Hepatocyte (in vitro differentiated cells): ENCODE measurements at regions not wholly inside any gene's neighbourhood (a gene's known extent, or its start where the extent isn't known, plus 50 kb on each side); places are given as distances from the start of the nearest gene placed in this dataset.

Source experiments
- DNase-seq: peaks from one replicate; pipeline ENCODE4 v3.0.0-alpha.2; 2016; ENCODE audit warnings: low spot score
- H2AFZ ChIP-seq: fragments of 200-600 bp; sonication (generic); 2 replicates; pipeline ENCODE4 v1.6.0; 2016; ENCODE audit warnings: antibody characterized with exemption, mild to moderate bottlenecking
- H3K27ac ChIP-seq: fragments of 200-600 bp; sonication (generic); 2 replicates; pipeline ENCODE4 v1.5.1; 2016; ENCODE audit warnings: mild to moderate bottlenecking
- H3K27me3 ChIP-seq: fragments of 200-600 bp; sonication (generic); 2 replicates; pipeline ENCODE4 v1.6.1; 2016
- H3K36me3 ChIP-seq: fragments of 200-600 bp; sonication (generic); replicated peaks from 2 replicates; pipeline ENCODE4 v1.5.1; 2016; ENCODE audit warnings: low read depth; ENCODE audit not compliant: insufficient read depth
- H3K4me1 ChIP-seq: fragments of 200-600 bp; sonication (generic); 2 replicates; pipeline ENCODE4 v1.5.1; 2016; ENCODE audit warnings: mild to moderate bottlenecking, moderate library complexity; ENCODE audit not compliant: insufficient read depth
- H3K4me2 ChIP-seq: fragments of 200-600 bp; sonication (generic); 2 replicates; pipeline ENCODE4 v1.6.0; 2016
- H3K4me3 ChIP-seq: fragments of 200-600 bp; sonication (generic); 2 replicates; pipeline ENCODE4 v1.5.1; 2016; ENCODE audit warnings: mild to moderate bottlenecking
- H3K79me2 ChIP-seq: fragments of 200-600 bp; sonication (generic); 2 replicates; pipeline ENCODE4 v1.6.0; 2017; ENCODE audit warnings: mild to moderate bottlenecking
- H3K9me2 ChIP-seq: fragments of 200-600 bp; sonication (generic); replicated peaks from 2 replicates; pipeline ENCODE4 v1.6.0; 2017; ENCODE audit warnings: mild to moderate bottlenecking; ENCODE audit not compliant: insufficient read depth
- H3K9me3 ChIP-seq: fragments of 200-600 bp; sonication (generic); 2 replicates; pipeline ENCODE4 v1.5.1; 2016; ENCODE audit warnings: low read depth, mild to moderate bottlenecking
- H4K20me1 ChIP-seq: fragments of 200-600 bp; sonication (generic); 2 replicates; pipeline ENCODE4 v1.6.0; 2016; ENCODE audit warnings: mild to moderate bottlenecking; ENCODE audit not compliant: insufficient read depth, poor library complexity, severe bottlenecking
- EZH2 ChIP-seq: fragments of 200-600 bp; sonication (generic); IDR thresholded peaks from 2 replicates; pipeline ENCODE4 v1.6.1; 2016; ENCODE audit warnings: antibody characterized with exemption, mild to moderate bottlenecking, borderline replicate concordance
- EZH2phosphoT487 ChIP-seq: fragments of 200-600 bp; sonication (generic); IDR thresholded peaks from one replicate; pipeline ENCODE4 v1.6.1; 2018; ENCODE audit warnings: antibody characterized with exemption, mild to moderate bottlenecking, low read depth, moderate library complexity; ENCODE audit not compliant: unreplicated experiment, severe bottlenecking
- WGBS: methylation state at CpG from one replicate; pipeline ENCODE4 v1.1.6; 2016; ENCODE audit warnings: low lambda C conversion rate; ENCODE audit errors: missing lambda C conversion rate; 5-methylcytosine and 5-hydroxymethylcytosine counted together
- TF ChIP-seq, protein P1 (sequence below): fragments of 200-600 bp; sonication (generic); IDR thresholded peaks from 2 replicates; pipeline ENCODE4 v1.5.1; 2016; ENCODE audit warnings: antibody characterized with exemption, mild to moderate bottlenecking; ENCODE audit not compliant: poor library complexity

DNA sequence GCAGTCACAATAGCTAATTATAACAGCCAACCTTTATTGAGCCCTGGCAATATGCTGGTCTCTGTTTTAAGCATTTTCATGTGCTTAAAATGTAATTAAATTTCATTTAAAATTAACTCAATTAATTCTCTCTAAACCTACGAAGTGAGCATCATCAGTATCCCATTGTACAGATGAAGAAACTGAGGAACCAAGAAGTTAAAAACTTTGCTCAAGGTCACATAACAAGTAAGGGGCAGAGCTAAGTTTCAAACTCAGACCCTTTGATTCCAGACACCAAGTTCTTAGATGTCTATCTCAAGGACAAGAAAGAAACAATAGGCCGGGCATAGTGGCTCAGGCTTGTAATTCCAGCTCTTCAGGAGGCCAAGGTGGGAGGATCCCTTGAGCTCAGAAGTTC, 55.9 kb upstream of the NFKB1 start:
- H4K20me1 ChIP-seq: no peaks in the 10 kb centered on the region
- H3K79me2 ChIP-seq: no peaks in the 10 kb centered on the region
- no peaks in the 10 kb centered on the region for H3K9me2 ChIP-seq
- H3K4me2 ChIP-seq: no peak overlapping the region
- H3K9me3 ChIP-seq: no peaks in the 10 kb centered on the region
- no peaks in the 10 kb centered on the region for H3K27me3 ChIP-seq
- no peak overlapping the region for H3K27ac ChIP-seq
- H3K4me1 ChIP-seq: peaks cover 11% of the 10 kb centered on the region
- no peak overlapping the region for H2AFZ ChIP-seq
- DNase-seq: no peak
- TF ChIP-seq EZH2 (no peak), EZH2phosphoT487 (no peak)
- TF ChIP-seq, protein P1, sequence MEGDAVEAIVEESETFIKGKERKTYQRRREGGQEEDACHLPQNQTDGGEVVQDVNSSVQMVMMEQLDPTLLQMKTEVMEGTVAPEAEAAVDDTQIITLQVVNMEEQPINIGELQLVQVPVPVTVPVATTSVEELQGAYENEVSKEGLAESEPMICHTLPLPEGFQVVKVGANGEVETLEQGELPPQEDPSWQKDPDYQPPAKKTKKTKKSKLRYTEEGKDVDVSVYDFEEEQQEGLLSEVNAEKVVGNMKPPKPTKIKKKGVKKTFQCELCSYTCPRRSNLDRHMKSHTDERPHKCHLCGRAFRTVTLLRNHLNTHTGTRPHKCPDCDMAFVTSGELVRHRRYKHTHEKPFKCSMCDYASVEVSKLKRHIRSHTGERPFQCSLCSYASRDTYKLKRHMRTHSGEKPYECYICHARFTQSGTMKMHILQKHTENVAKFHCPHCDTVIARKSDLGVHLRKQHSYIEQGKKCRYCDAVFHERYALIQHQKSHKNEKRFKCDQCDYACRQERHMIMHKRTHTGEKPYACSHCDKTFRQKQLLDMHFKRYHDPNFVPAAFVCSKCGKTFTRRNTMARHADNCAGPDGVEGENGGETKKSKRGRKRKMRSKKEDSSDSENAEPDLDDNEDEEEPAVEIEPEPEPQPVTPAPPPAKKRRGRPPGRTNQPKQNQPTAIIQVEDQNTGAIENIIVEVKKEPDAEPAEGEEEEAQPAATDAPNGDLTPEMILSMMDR: no peak
- H3K36me3 ChIP-seq: no peaks in the 10 kb centered on the region
- WGBS: 96% methylated on average over 2 of the region's 2 CpGs
- no peak overlapping the region for H3K4me3 ChIP-seq

DNA sequence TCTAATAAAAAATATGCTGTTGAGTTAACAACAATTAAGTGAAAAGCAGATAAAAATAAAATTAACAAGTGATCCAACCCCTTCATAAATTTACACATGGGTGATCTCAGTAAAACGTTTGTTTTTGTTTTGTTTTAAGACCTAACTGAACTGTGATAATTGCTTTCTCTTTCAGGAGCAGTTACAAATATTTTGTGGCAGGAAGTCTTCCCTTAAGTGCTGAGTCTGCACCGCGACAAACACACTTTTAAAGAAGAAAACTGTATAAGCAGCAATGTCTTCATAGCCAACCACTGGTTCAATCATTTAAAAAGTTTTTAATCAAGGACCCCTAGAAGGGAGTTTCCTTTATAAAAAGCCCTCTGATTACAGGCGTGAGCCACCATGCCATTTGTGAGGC, 53.7 kb upstream of the NFKB1 start:
- Histone ChIP-seq H3K4me3 (no peak overlapping the region), H3K36me3 (no peaks in the 10 kb centered on the region), H3K27me3 (no peaks in the 10 kb centered on the region), H2AFZ (no peak overlapping the region), H3K9me2 (no peaks in the 10 kb centered on the region), H4K20me1 (no peaks in the 10 kb centered on the region), H3K9me3 (no peaks in the 10 kb centered on the region), H3K79me2 (no peaks in the 10 kb centered on the region), H3K27ac (no peak overlapping the region), H3K4me1 (peaks cover 2% of the 10 kb centered on the region), H3K4me2 (no peak overlapping the region)
- 72% methylated on average over 4 of the region's 4 CpGs for WGBS
- no peak for TF ChIP-seq EZH2
- TF ChIP-seq, protein P1: no peak
- DNase-seq: no peak

DNA sequence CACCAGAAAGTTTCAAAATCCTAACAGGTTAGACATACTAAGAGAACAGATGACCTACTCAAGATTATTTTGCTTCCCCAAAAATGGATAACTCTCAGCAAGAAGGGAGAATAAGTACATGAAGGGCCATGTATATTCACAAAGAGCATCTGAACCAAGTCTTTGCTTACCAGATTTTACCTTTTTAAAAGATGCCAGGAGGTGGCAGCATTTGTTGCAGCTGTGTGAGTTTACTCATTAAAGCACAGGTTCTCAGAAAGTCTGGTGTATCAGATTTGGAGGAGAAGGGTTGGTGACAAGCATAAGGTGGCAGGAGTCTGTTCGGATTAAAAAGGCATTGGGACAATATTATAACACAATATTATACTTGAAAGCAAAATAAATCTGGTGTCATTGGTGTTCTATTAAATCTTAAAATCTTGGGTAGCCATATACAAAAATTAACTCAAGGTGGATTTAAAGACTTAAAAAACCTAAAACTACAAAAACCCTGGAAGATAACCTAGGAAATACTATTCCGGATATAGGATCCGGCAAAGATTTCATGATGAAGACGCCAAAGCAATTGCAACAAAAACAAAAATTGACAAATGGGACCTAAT, 51.3 kb upstream of the NFKB1 start:
- Histone ChIP-seq H3K79me2 (no peaks in the 10 kb centered on the region), H3K4me2 (no peak overlapping the region), H4K20me1 (no peaks in the 10 kb centered on the region), H3K9me3 (no peaks in the 10 kb centered on the region), H3K36me3 (no peaks in the 10 kb centered on the region), H3K27ac (no peak overlapping the region), H3K27me3 (no peaks in the 10 kb centered on the region), H3K9me2 (no peaks in the 10 kb centered on the region), H2AFZ (no peak overlapping the region), H3K4me3 (no peak overlapping the region), H3K4me1 (no peaks in the 10 kb centered on the region)
- TF ChIP-seq, protein P1: peak; percentile 79
- no peak for TF ChIP-seq EZH2phosphoT487
- DNase-seq: peak; percentile 69
- 51% methylated on average over 4 of the region's 4 CpGs for WGBS

DNA sequence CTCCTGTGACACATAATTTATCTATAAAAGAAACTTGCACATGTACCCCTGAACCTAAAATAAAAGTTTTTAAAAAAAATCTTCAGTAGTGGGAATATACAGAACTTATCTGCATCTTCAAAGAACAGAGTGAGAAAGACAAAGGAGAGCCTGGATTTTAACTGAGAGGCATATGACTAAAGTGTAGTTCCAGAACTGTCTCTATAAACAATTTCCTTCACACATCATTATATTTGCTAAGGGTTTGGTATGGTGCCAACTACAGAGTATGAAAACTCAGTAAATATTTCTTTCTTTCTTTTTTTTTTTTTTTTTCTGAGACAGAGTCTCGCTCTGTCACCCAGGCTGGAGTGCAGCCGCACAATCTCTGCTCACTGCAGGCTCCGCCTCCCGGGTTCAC, 49.9 kb upstream of the NFKB1 start:
- WGBS: 100% methylated on average over 1 of the region's 4 CpGs
- H3K4me2 ChIP-seq: no peak overlapping the region
- H3K27ac ChIP-seq: no peak overlapping the region
- no peaks in the 10 kb centered on the region for H3K4me1 ChIP-seq
- no peak overlapping the region for H2AFZ ChIP-seq
- TF ChIP-seq EZH2phosphoT487 (no peak), EZH2 (no peak)
- TF ChIP-seq, protein P1: no peak
- no peak for DNase-seq
- no peaks in the 10 kb centered on the region for H4K20me1 ChIP-seq
- no peaks in the 10 kb centered on the region for H3K9me3 ChIP-seq
- H3K9me2 ChIP-seq: no peaks in the 10 kb centered on the region
- no peaks in the 10 kb centered on the region for H3K36me3 ChIP-seq
- no peak overlapping the region for H3K4me3 ChIP-seq
- H3K79me2 ChIP-seq: no peaks in the 10 kb centered on the region
- H3K27me3 ChIP-seq: no peaks in the 10 kb centered on the region
